ENCODE measurements at regions not wholly inside any gene's neighbourhood (a gene's known extent, or its start where the extent isn't known, plus 50 kb on each side); places are given as distances from the start of the nearest gene placed in this dataset.
"Not testable (repeated sequence)": the region's sequence is repeated elsewhere in the genome, so short reads cannot be mapped to it uniquely, and the experiment has no call there.

DNA sequence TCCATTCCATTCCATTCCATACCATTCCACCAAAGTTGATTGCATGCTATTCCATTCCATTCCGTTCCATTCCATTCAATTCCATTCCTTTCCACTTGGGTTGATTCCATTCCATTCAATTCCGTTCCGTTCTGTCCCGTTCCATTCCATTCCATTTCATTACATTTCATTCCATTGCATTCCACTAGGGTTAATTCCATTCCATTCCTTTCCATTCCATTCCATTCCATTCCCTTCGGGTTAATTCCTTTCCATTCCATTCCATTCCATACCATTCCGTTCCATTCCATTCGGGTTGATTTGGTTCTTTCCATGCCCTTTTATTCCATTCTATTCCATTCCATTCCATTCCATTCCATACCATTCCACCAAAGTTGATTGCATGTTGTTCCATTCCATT lies 131.9 kb downstream of the CWH43 start:
- not testable (repeated sequence) for H3K36me3 ChIP-seq (ENCODE audit: insufficient read depth, low read depth, low read length); H3K9ac ChIP-seq (ENCODE audit: low read depth, low read length); H3K27ac ChIP-seq (ENCODE audit: low read length); H3K4me1 ChIP-seq (ENCODE audit: insufficient read depth, low read length); H3K27me3 ChIP-seq (ENCODE audit: insufficient read depth, low read length)
- Histone ChIP-seq H3K4me3 (ENCODE audit: low read length) (peak overlapping the region; percentile 11), H3K9me3 (ENCODE audit: insufficient read depth, low read depth, low read length) (peaks cover 81% of the 10 kb centered on the region)

DNA sequence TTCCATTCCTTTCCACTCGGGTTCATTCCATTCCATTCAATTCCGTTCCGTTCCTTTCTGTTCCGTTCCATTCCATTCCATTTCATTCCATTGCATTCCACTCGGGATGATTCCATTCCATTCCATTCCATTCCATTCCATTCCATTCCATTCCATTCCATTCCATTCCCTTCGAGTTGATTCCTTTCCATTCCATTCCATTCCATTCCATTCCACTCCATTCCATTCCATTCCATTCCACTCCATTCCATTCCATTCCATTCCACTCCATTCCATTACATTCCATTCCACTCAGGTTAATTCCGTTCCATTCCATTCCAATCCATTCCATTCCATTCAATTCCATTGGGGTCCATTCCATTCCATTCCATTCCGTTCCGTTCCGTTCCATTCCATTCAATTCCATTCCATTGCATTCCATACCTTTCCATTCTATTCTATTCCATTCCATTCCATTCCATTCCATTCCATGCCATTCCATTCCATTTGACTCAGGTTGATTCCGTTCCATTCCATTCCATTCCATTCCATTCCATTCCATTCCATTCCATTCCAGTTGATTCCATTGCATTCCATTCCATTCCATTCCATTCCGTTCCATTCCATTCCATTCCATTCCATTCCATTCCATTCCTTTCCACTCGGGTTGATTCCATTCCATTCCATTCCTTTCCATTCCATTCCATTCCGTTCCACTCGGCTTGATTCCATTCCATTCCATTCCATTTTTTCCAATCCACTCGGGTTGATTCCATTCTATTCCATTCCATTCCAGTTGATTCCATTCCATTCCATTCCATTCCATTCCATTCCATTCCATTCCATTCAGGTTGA lies 132.5 kb downstream of the CWH43 start:
- H3K27ac ChIP-seq (ENCODE audit: low read length); H3K4me1 ChIP-seq (ENCODE audit: insufficient read depth, low read length); H3K27me3 ChIP-seq (ENCODE audit: insufficient read depth, low read length); H3K36me3 ChIP-seq (ENCODE audit: insufficient read depth, low read depth, low read length); H3K9ac ChIP-seq (ENCODE audit: low read depth, low read length): not testable (repeated sequence)
- Histone ChIP-seq H3K4me3 (ENCODE audit: low read length) (peak overlapping the region; percentile 32), H3K9me3 (ENCODE audit: insufficient read depth, low read depth, low read length) (peaks cover 75% of the 10 kb centered on the region)

DNA sequence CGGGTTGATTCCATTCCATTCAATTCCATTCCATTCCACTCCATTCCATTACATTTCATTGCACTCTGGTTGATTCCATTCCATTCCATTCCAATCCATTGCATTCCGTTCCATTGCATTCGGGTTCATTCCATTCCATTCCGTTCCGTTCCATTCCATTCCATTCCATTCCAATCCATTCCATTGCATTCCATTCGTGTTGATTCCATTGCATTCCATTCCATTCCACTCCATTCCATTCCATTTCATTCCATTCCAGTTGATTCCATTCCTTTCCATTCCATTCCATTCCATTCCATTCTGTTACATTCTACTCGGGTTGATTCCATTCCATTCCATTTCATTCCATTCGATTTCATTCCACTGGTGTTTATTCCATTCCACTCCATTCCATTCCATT lies 133.3 kb downstream of the CWH43 start:
- not testable (repeated sequence) for H3K36me3 ChIP-seq (ENCODE audit: insufficient read depth, low read depth, low read length); H3K27ac ChIP-seq (ENCODE audit: low read length); H3K9ac ChIP-seq (ENCODE audit: low read depth, low read length); H3K27me3 ChIP-seq (ENCODE audit: insufficient read depth, low read length); H3K4me1 ChIP-seq (ENCODE audit: insufficient read depth, low read length)
- H3K4me3 ChIP-seq (ENCODE audit: low read length): peak overlapping the region; percentile 32
- peaks cover 67% of the 10 kb centered on the region for H3K9me3 ChIP-seq (ENCODE audit: insufficient read depth, low read depth, low read length)

DNA sequence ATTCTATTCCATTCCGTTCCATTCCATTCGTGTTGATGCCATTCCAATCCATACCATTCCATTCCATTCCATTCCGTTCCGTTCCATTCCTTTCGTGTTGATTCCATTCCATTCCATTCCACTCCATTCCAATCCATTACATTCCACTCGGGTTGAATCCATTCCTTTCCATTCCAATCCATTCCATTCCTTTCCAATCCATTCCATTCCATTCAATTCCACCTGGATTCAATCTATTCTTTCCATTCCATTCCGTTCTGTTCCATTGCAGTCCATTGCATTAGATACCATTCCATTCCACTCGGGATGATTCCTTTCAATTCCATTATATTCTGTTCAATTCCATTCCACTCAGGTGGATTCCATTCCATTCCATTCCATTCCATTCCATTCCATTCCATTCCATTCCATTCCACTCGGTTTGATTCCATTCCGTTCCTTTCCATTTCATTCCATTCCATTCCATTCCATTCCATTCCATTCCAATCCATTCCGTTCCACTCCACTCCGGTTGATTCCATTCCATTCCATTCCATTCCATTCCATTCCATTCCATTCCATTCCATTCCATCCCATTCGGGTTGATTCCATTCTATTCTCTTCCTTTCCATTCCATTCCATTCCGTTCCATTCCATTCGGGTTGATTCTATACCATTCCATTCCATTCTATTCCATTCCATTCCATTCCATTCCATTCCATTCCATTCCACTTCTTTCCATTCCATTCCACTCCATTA lies 134.1 kb downstream of the CWH43 start:
- not testable (repeated sequence) for H3K36me3 ChIP-seq (ENCODE audit: insufficient read depth, low read depth, low read length); H3K27ac ChIP-seq (ENCODE audit: low read length); H3K9ac ChIP-seq (ENCODE audit: low read depth, low read length); H3K27me3 ChIP-seq (ENCODE audit: insufficient read depth, low read length); H3K4me1 ChIP-seq (ENCODE audit: insufficient read depth, low read length)
- peak overlapping the region; percentile 2; the same call in 1 of the 2 replicates for H3K4me3 ChIP-seq (ENCODE audit: low read length)
- H3K9me3 ChIP-seq (ENCODE audit: insufficient read depth, low read depth, low read length): peaks cover 62% of the 10 kb centered on the region

DNA sequence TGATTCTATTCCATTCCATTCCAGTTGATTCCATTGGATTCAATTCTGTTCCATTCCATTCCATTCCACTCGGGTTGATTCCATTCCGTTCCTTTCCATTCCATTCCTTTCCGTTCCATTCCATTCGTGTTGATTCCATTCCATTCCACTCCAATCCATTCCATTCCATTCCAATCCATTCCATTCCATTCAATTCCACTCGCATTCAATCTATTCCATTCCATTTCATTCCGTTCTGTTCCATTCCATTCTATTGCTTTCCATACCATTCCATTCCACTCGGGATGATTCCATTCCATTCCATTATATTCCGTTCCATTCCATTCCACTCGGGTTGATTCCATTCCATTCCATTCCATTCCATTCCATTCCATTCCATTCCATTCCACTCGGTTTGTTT lies 134.7 kb downstream of the CWH43 start:
- not testable (repeated sequence) for H3K4me1 ChIP-seq (ENCODE audit: insufficient read depth, low read length); H3K27me3 ChIP-seq (ENCODE audit: insufficient read depth, low read length); H3K27ac ChIP-seq (ENCODE audit: low read length); H3K9ac ChIP-seq (ENCODE audit: low read depth, low read length); H3K36me3 ChIP-seq (ENCODE audit: insufficient read depth, low read depth, low read length)
- Histone ChIP-seq H3K9me3 (ENCODE audit: insufficient read depth, low read depth, low read length) (peaks cover 56% of the 10 kb centered on the region), H3K4me3 (ENCODE audit: low read length) (peak overlapping the region; percentile 0)

DNA sequence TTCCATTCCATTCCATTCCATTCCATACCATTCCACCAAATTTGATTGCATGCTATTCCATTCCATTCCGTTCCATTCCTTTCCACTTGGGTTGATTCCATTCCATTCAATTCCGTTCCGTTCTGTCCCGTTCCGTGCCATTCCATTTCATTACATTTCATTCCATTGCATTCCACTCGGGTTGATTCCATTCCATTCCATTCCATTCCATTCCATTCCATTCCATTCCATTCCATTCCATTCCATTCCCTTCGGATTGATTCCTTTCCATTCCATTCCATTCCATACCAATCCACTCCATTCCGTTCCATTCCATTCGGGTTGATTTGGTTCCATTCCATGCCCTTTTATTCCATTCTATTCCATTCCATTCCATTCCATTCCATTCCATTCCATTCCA lies 140.4 kb downstream of the CWH43 start:
- H3K9me3 ChIP-seq (ENCODE audit: insufficient read depth, low read depth, low read length): peaks cover 10% of the 10 kb centered on the region
- not testable (repeated sequence) for H3K36me3 ChIP-seq (ENCODE audit: insufficient read depth, low read depth, low read length); H3K27ac ChIP-seq (ENCODE audit: low read length); H3K27me3 ChIP-seq (ENCODE audit: insufficient read depth, low read length); H3K4me3 ChIP-seq (ENCODE audit: low read length); H3K9ac ChIP-seq (ENCODE audit: low read depth, low read length); H3K4me1 ChIP-seq (ENCODE audit: insufficient read depth, low read length)

DNA sequence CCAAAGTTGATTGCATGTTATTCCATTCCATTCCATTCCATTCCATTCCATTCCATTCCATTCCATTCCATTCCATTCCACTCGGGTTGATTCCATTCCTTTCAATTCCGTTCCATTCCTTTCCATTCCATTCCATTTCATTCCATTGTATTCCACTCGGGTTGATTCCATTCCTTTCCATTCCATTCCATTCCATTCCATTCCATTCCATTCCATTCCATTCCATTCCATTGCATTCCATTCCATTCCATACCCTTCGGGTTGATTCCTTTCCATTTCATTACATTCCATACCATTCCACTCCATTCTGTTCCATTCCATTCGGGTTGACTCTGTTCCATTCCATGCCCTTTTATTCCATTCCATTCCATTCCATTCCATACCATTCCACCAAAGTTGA lies 140.8 kb downstream of the CWH43 start:
- not testable (repeated sequence) for H3K27ac ChIP-seq (ENCODE audit: low read length); H3K27me3 ChIP-seq (ENCODE audit: insufficient read depth, low read length)

DNA sequence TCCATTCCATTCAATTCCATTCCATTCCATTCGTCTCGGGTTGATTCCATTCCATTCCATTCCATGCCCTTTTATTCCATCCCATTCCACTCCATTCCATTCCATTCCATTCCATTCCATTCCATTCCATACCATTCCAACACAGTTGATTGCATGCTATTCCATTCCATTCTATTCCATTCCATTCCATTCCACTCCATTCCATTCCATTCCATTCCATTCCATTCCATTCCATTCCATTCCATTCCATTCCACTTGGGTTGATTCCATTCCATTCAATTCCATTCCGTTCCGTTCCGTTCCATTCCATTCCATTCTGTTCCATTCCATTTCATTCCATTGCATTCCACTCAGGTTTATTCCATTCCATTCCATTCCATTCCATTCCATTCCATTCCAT lies 143.3 kb downstream of the CWH43 start:
- H3K4me1 ChIP-seq (ENCODE audit: insufficient read depth, low read length); H3K9ac ChIP-seq (ENCODE audit: low read depth, low read length); H3K27me3 ChIP-seq (ENCODE audit: insufficient read depth, low read length); H3K36me3 ChIP-seq (ENCODE audit: insufficient read depth, low read depth, low read length); H3K27ac ChIP-seq (ENCODE audit: low read length); H3K4me3 ChIP-seq (ENCODE audit: low read length): not testable (repeated sequence)
- peaks cover 18% of the 10 kb centered on the region for H3K9me3 ChIP-seq (ENCODE audit: insufficient read depth, low read depth, low read length)

More for the DNA sequence above, 140.8 kb downstream of the CWH43 start:
- not testable (repeated sequence) for H3K4me3 ChIP-seq (ENCODE audit: low read length); H3K9ac ChIP-seq (ENCODE audit: low read depth, low read length); H3K4me1 ChIP-seq (ENCODE audit: insufficient read depth, low read length); H3K36me3 ChIP-seq (ENCODE audit: insufficient read depth, low read depth, low read length)
- H3K9me3 ChIP-seq (ENCODE audit: insufficient read depth, low read depth, low read length): peaks cover 11% of the 10 kb centered on the region

DNA sequence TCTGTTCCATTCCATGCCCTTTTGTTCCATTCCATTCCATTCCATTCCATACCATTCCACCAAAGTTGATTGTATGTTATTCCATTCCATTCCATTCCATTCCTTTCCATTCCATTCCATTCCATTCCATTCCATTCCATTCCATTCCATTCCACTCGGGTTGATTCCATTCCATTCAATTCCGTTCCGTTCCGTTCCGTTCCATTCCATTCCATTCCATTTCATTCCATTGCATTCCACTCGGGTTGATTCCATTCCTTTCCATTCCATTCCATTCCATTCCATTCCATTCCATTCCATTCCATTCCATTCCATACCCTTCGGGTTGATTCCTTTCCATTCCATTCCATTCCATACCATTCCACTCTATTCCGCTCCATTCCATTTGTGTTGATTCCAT lies 143.8 kb downstream of the CWH43 start:
- not testable (repeated sequence) for H3K4me1 ChIP-seq (ENCODE audit: insufficient read depth, low read length); H3K9ac ChIP-seq (ENCODE audit: low read depth, low read length); H3K36me3 ChIP-seq (ENCODE audit: insufficient read depth, low read depth, low read length)

DNA sequence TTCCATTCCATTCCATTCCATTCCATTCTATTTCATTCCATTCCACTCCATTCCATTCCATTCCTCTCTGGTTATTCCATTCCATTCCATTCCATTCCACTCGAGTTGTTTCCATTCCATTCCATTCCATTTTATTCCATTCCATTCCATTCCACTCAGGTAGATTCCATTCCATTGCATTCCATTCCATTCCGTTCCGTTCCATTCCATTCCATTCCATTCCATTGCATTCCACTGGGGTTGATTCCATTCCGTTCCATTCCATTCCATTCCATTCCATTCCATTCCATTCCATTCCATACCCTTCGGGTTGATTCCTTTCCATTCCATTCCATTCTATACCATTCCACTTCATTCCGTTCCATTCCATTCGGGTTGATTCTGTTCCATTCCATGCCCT lies 144.6 kb downstream of the CWH43 start:
- not testable (repeated sequence) for H3K4me3 ChIP-seq (ENCODE audit: low read length); H3K36me3 ChIP-seq (ENCODE audit: insufficient read depth, low read depth, low read length); H3K27ac ChIP-seq (ENCODE audit: low read length); H3K27me3 ChIP-seq (ENCODE audit: insufficient read depth, low read length); H3K9ac ChIP-seq (ENCODE audit: low read depth, low read length); H3K4me1 ChIP-seq (ENCODE audit: insufficient read depth, low read length)
- peaks cover 14% of the 10 kb centered on the region for H3K9me3 ChIP-seq (ENCODE audit: insufficient read depth, low read depth, low read length)

More for the DNA sequence above, 143.8 kb downstream of the CWH43 start:
- not testable (repeated sequence) for H3K4me3 ChIP-seq (ENCODE audit: low read length); H3K27me3 ChIP-seq (ENCODE audit: insufficient read depth, low read length); H3K27ac ChIP-seq (ENCODE audit: low read length)
- H3K9me3 ChIP-seq (ENCODE audit: insufficient read depth, low read depth, low read length): peaks cover 14% of the 10 kb centered on the region

DNA sequence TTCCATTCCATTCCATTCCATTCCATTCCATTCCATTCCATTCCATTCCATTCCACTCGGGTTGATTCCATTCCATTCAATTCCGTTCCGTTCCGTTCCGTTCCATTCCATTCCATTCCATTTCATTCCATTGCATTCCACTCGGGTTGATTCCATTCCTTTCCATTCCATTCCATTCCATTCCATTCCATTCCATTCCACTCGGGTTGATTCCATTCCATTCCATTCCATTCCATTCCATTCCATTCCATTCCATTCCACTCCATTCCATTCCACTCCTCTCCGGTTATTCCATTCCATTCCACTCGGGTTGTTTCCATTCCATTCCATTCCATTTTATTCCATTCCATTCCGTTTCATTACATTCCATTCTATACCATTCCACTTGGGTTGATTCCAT lies 151.0 kb downstream of the CWH43 start:
- not testable (repeated sequence) for H3K27ac ChIP-seq (ENCODE audit: low read length); H3K36me3 ChIP-seq (ENCODE audit: insufficient read depth, low read depth, low read length); H3K4me3 ChIP-seq (ENCODE audit: low read length); H3K9ac ChIP-seq (ENCODE audit: low read depth, low read length); H3K4me1 ChIP-seq (ENCODE audit: insufficient read depth, low read length); H3K27me3 ChIP-seq (ENCODE audit: insufficient read depth, low read length)
- H3K9me3 ChIP-seq (ENCODE audit: insufficient read depth, low read depth, low read length): peaks cover 14% of the 10 kb centered on the region

DNA sequence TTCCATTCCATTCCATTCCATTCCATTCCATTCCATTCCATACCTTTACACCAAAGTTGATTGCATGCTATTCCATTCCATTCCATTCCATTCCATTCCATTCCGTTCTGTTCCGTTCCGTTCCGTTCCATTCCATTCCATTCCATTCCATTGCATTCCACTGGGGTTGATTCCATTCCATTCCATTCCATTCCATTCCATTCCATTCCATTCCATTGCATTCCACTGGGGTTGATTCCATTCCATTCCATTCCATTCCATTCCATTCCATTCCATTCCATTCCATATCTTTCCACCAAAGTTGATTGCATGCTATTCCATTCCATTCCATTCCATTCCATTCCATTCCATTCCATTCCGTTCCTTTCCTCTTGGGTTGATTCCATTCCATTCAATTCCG lies 151.9 kb downstream of the CWH43 start:
- H3K4me3 ChIP-seq (ENCODE audit: low read length); H3K27ac ChIP-seq (ENCODE audit: low read length); H3K27me3 ChIP-seq (ENCODE audit: insufficient read depth, low read length); H3K4me1 ChIP-seq (ENCODE audit: insufficient read depth, low read length); H3K9ac ChIP-seq (ENCODE audit: low read depth, low read length); H3K36me3 ChIP-seq (ENCODE audit: insufficient read depth, low read depth, low read length): not testable (repeated sequence)
- peaks cover 14% of the 10 kb centered on the region for H3K9me3 ChIP-seq (ENCODE audit: insufficient read depth, low read depth, low read length)
